Nephron progenitor cell (in vitro differentiated cells): ENCODE measurements at regions not wholly inside any gene's neighbourhood (a gene's known extent, or its start where the extent isn't known, plus 50 kb on each side); places are given as distances from the start of the nearest gene placed in this dataset.
A peak's percentile ranks its signal among the peaks of the same experiment; 100 is the strongest.

Experiments
- DNase-seq: peaks from one replicate; pipeline ENCODE4 v3.0.0; 2021
- H3K27ac Mint-ChIP-seq: 2 replicates; pipeline ENCODE4 v1.8.0; 2021; ENCODE audit warnings: mild to moderate bottlenecking, moderate library complexity, mixed read lengths
- H3K27me3 Mint-ChIP-seq: 2 replicates; pipeline ENCODE4 v1.8.0; 2021; ENCODE audit warnings: mild to moderate bottlenecking, low read depth, mixed read lengths; ENCODE audit not compliant: poor library complexity
- H3K36me3 Mint-ChIP-seq: 2 replicates; pipeline ENCODE4 v1.8.0; 2021; ENCODE audit warnings: low read depth, mixed read lengths
- H3K4me1 Mint-ChIP-seq: 2 replicates; pipeline ENCODE4 v1.8.0; 2021; ENCODE audit warnings: mixed read lengths
- H3K4me3 Mint-ChIP-seq: 2 replicates; pipeline ENCODE4 v1.8.0; 2021; ENCODE audit warnings: mild to moderate bottlenecking, moderate library complexity, mixed read lengths
- H3K9me3 Mint-ChIP-seq: 2 replicates; pipeline ENCODE4 v1.8.0; 2021; ENCODE audit warnings: mild to moderate bottlenecking, moderate library complexity, mixed read lengths
- CTCF ChIP-seq: fragments of 200-600 bp; sonication (generic); IDR thresholded peaks from 2 replicates; pipeline ENCODE4 v1.5.0; 2021; ENCODE audit warnings: antibody characterized with exemption

DNA sequence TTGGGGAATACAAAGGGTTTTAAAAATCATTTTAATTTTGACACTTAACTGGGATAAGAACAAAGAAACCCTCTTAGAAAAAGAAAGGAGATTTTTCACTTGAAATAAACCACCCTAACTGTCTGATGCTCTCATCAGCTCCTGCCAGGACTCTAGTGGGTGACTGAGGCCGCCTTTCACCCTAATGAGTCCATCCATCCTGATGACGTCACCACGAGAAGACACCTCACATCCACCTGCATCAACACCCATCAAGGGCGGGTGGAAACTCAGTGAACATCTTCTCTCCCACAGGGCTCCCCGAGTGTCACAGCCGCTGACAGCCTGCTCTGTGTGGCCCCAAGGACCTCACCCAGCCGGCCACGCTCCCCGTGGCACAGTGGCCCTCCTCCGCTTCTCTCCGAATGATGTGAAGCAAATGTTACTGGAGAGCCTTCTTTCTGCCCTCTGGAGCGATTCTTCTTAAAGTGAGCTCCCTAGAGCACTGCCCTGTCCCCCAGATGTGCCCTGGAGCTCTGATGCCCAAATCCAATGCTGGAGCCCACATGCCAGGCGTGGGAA, 584.3 kb upstream of the ADAMTS16 start:
- H3K27ac Mint-ChIP-seq = no peak overlapping the region
- peaks cover 46% of the 10 kb centered on the region for H3K4me1 Mint-ChIP-seq
- peaks cover 14% of the 10 kb centered on the region for H3K36me3 Mint-ChIP-seq
- TF ChIP-seq CTCF = no peak
- peaks cover 27% of the 10 kb centered on the region for H3K9me3 Mint-ChIP-seq
- H3K27me3 Mint-ChIP-seq = peaks cover 4% of the 10 kb centered on the region
- no peak overlapping the region for H3K4me3 Mint-ChIP-seq
- DNase-seq = no peak

DNA sequence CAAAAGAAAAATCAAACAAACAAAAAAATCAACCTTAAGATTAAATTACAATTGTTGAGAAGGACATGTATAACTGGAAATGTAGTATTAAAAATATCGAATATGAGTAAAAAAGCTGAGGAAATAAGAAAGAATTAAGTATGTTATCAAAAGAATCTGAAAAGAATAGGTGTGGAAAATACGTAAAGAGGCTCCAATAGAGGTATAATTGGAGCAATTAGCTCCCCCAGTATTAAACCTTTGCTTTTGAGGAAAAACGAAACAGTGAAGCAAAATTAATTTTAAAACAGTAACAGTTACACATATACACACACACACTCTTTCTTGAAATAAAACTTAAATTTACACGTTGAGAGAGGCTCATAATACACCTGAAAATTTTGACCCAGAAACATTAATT, 578.7 kb upstream of the ADAMTS16 start:
- no peak overlapping the region for H3K4me3 Mint-ChIP-seq
- DNase-seq = no peak
- no peak overlapping the region for H3K27ac Mint-ChIP-seq
- peaks cover 11% of the 10 kb centered on the region for H3K36me3 Mint-ChIP-seq
- no peaks in the 10 kb centered on the region for H3K27me3 Mint-ChIP-seq
- peaks cover 5% of the 10 kb centered on the region for H3K4me1 Mint-ChIP-seq
- no peak for TF ChIP-seq CTCF
- peaks cover 52% of the 10 kb centered on the region for H3K9me3 Mint-ChIP-seq

GRCh38 chr5:4563400-4563799, 576.7 kb upstream of the ADAMTS16 start:
- TF ChIP-seq CTCF = peak; percentile 61
- DNase-seq = peak; percentile 40
- Mint-ChIP-seq H3K27me3 (no peaks in the 10 kb centered on the region), H3K27ac (no peak overlapping the region), H3K36me3 (peaks cover 15% of the 10 kb centered on the region), H3K4me3 (no peak overlapping the region), H3K4me1 (no peaks in the 10 kb centered on the region), H3K9me3 (peaks cover 60% of the 10 kb centered on the region)

- H3K27me3 Mint-ChIP-seq = no peaks in the 10 kb centered on the region
- H3K4me1 Mint-ChIP-seq = peaks cover 16% of the 10 kb centered on the region
- no peak for TF ChIP-seq CTCF
- H3K9me3 Mint-ChIP-seq = peaks cover 35% of the 10 kb centered on the region
- H3K27ac Mint-ChIP-seq = peak overlapping the region; percentile 24
- no peak overlapping the region for H3K4me3 Mint-ChIP-seq
- DNase-seq = no peak
- peaks cover 16% of the 10 kb centered on the region for H3K36me3 Mint-ChIP-seq
Observed at GRCh38 chr5:4570047-4570995, 569.8 kb upstream of the ADAMTS16 start.

DNA sequence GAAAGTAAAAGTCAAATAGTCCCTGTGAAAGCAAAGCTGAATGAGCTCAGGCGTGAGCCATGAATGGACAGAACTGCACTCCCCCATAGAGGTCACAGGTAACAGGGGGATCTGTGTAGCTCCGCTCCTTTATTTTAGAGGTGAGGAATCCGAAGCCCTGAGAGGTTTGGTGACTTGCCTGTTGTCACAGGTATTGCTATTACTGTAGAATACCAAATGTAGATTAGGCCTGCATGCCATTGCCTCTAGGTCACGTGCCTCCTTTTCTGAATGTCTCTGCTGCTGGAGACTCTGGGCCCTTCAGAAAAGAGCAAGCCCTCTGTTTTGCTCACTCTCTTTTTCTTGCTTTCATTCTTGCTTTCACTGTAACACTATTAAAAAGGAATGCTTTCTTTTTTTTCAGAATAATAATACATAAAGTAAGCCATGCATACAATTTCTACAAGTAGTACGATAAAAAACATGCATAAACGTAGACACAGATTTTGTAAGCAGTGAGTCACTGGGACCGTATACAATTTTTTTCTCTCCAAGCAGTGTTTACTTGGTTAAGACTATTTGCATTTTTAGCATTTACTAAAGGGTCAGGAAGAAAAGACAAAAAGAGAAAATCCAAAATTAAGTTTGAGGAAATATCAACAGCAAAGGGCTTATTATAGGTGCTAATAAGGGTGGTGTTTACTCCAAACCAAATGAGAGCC, 568.7 kb upstream of the ADAMTS16 start:
- H3K27me3 Mint-ChIP-seq = no peaks in the 10 kb centered on the region
- no peak for DNase-seq
- no peak for TF ChIP-seq CTCF
- H3K9me3 Mint-ChIP-seq = peaks cover 29% of the 10 kb centered on the region
- no peak overlapping the region for H3K4me3 Mint-ChIP-seq
- peaks cover 16% of the 10 kb centered on the region for H3K36me3 Mint-ChIP-seq
- no peak overlapping the region for H3K27ac Mint-ChIP-seq
- H3K4me1 Mint-ChIP-seq = peaks cover 22% of the 10 kb centered on the region
